Activated CD4-positive, alpha-beta T cell treated with anti-CD3 and anti-CD28 coated beads, Interleukin-2, amount 10 ng/mL, durations not matched to agents 7 days and 5 days (primary cell): ENCODE measurements at regions not wholly inside any gene's neighbourhood (a gene's known extent, or its start where the extent isn't known, plus 50 kb on each side); places are given as distances from the start of the nearest gene placed in this dataset.

Source experiments
- CTCF ChIA-PET: fragments of 350-600 bp; sonication (Branson Sonifier 250); formaldehyde crosslinking; loops from one replicate; lab custom pipeline; 2021; ENCODE audit warnings: antibody characterized with exemption; lab: Charles Lee
- POLR2A ChIA-PET: fragments of 350-600 bp; sonication (Branson Sonifier 250); formaldehyde crosslinking; loops from one replicate; lab custom pipeline; 2021; ENCODE audit warnings: antibody characterized with exemption; lab: Charles Lee
- DNase-seq: peaks from one replicate; pipeline ENCODE4 v3.0.0-alpha.2; 2020
- H3K27ac Mint-ChIP-seq: one replicate; pipeline ENCODE4 v1.8.0; 2021; ENCODE audit warnings: mild to moderate bottlenecking, moderate library complexity, mixed read lengths
- H3K27me3 Mint-ChIP-seq: one replicate; pipeline ENCODE4 v1.8.0; 2021; ENCODE audit warnings: mixed read lengths
- H3K36me3 Mint-ChIP-seq: one replicate; pipeline ENCODE4 v1.8.0; 2021; ENCODE audit warnings: low read depth, mixed read lengths
- H3K4me1 Mint-ChIP-seq: one replicate; pipeline ENCODE4 v1.8.0; 2021; ENCODE audit warnings: mixed read lengths
- H3K4me3 Mint-ChIP-seq: one replicate; pipeline ENCODE4 v1.8.0; 2021; ENCODE audit warnings: mild to moderate bottlenecking, moderate library complexity, mixed read lengths
- H3K9me3 Mint-ChIP-seq: one replicate; pipeline ENCODE4 v1.8.0; 2021; ENCODE audit warnings: mixed read lengths

DNA sequence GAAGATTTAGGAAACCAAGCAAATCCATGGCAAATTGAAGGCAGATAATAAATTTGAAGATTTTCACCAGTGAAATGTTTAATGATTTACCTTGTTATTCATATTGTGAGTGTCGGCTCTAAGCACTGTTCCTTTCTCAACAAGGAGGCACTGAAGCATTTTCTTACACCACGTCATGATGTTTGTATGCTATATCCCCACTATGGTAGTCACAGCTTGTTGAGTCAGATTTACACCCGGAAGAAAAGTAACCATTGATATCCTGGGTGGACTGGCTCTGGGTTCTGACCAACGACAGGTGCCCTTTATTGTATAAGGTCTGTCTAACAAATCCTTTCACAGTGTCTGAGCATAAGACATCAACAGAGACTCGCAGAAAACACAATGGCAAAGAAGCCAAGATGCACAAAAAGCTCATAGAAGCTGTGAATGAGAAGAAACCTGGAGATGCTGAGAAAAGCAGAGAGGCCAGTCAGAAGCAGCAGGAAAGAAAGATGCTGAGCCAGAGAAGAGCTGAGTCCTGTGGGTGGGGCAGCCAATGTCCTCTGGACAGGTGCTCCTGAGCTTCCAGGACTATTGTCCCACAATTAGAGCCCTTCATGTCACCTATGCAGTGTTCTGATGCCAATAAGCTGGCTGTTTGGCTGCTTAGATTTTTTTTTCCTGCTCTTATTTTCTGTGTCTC, 49.7 kb upstream of the ARHGAP5 start:
- POLR2A ChIA-PET = no interaction called here
- no peaks in the 10 kb centered on the region for H3K36me3 Mint-ChIP-seq
- H3K4me1 Mint-ChIP-seq = no peaks in the 10 kb centered on the region

More for the DNA sequence above, 49.7 kb upstream of the ARHGAP5 start:
- Mint-ChIP-seq H3K9me3 (no peaks in the 10 kb centered on the region), H3K27ac (no peak overlapping the region), H3K27me3 (peaks cover 7% of the 10 kb centered on the region), H3K4me3 (no peak overlapping the region)
- no peak for DNase-seq
- CTCF ChIA-PET = no interaction called here
